GM19238 (cell line): ENCODE measurements at regions not wholly inside any gene's neighbourhood (a gene's known extent, or its start where the extent isn't known, plus 50 kb on each side); places are given as distances from the start of the nearest gene placed in this dataset.

Source experiments
- DNase-seq: peaks from one replicate; pipeline ENCODE4 v3.0.0; 2011; ENCODE audit warnings: low spot score; ENCODE audit not compliant: insufficient read length

DNA sequence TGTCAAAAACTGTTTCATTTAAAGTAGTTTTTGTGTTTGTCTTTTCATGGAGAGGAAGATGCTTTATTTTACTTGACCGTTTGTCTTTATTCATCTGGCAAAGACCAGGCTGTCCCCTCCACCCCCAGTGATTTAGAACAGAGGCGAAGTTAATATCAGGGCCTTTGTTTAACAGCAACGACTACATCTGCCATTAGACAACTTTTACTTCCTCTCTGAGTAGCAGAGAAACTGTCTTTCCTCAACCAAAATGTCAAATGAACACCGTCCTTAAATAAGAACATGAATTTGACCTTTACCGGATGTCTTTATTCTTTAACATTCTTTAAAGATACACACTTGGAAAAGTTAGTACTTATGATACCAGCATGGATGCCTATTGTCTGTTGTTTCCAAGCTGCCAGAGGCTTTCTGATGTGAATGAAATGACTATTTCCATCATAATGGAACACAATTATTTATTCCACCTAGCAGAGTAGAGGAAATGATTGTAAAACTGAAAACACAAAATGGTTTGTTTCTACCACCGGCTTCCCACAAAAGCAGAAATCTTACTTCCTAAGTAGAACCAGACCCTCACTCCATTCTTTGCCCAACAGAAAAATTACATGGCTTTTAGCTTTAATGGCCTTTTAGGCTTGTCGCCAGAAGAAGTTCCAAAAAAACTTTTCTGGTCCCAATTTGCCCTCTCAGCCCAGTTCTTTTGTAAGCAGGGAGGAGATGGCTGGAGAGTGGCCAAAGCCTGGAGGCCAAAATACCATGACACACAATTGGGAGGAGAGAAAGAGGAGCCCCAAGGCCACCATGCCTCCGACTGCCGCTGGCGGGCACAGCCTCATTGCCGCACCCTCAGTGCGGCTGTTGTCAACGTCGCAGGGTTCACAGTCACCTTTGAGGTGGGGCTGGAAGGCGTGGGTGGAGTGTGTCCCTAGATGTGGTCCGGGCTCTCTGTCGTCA, 168.5 kb downstream of the TEX36 start:
- DNase-seq, result no peak

DNA sequence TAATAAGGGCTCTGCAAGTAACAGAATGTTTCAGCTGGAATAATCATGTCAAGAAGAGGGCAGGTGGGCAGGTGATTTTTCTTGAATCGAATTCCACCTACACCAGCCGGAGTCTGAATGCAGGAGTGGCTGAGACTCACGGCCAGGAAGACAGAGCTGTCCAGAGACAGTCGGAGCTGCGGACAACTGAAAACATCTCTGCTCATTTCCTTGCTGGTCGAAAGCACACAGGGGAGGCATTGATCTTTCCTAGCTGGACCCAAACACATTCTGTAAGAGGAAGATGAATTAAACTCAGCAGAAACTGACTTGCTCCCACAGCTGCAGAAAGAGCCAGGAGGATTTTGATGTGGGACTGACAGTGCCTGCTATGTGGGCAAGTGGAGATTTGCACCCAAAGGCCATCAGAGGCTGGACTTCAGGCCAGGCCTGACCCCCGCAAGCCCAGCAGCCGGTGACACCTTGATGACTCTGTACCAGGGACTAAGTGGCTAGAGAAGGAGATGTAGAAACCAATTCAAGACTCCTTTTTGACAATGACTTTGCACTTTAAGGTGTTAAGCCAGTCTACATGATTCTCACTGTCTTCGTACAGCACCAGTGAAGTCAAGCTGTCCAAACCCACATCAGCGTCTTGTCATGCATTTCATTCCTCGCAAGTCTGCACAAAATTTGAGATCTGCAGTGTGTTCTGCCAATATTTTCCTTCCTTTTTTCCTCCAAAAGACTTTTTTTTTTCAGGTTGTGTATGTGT, 169.4 kb downstream of the TEX36 start:
- no peak for DNase-seq

DNA sequence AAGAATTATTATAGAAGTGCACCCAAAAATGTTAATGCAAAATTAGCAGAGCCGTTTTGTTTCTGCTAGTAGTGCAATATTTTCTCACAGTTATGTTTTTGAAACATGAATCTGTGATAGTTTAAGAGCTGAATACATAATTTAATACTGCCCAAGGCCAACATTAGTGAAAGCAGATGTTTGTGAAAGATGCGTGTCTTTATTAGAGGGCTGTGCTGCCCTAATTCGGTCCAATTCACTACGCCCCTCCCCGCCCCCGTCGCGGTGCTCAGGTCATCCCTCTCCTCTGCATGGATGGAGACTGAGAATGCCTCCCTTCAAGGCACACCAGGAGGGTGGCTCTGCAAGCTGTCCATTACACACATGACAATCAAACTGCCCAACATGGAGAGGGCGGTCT, 172.0 kb downstream of the TEX36 start:
- DNase-seq, result no peak

DNA sequence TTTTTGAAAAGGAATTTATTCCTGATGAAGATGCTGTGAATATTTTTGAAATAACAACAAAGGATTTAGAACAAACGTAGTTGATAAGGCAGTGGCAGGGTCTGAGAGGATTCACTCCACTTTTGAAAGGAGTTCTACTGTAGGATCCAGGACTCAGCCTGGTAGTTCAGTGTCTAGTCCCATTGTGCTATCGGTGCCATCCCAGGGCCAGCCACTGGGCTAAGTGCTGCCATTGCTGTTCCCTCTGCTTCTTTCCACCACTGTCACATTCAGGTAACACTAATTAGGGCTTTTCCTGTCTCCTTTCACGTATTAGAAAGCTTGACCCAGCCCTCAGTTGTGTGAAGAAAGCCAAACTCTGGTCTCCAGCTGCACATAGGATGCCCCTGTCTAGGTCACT, 177.3 kb downstream of the TEX36 start:
- DNase-seq, result no peak

DNA sequence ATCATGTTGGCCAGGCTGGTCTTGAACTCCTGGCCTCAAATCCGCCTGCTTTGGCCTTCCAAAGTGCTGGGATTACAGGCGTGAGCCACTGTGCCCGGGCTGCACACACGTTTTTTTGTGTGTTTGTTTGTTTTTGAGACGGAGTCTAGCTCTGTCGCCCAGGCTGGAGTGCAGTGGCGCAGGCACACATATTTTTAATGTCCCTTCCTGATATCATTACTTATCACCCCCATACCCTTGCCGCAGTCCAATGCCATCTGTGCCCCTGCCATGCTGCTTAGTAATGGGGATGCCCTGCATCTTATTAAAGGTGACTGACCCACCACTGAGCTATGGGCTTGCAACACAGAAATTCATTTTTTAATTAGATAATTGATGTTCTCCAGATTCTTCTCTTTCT, 180.7 kb downstream of the TEX36 start:
- DNase-seq, result no peak

DNA sequence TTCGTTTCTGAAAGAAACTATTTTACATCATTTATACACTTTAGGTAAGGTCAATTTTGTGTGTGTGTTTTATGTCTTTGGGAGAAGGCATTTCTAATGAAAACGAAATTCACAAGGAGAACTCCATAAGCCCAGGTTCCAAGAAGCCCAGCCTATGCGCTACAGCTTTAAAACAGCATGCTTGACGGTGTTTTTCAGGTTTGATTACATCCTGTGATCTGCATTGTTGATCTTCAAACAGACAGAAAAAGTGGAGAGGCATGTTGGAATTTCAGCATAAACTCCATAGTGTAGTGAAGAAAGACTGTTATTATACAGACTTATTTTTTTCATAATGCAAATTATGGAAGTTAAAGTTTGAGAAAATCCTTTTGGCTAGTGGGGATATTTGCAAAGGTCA, 187.6 kb downstream of the TEX36 start:
- DNase-seq, result no peak

DNA sequence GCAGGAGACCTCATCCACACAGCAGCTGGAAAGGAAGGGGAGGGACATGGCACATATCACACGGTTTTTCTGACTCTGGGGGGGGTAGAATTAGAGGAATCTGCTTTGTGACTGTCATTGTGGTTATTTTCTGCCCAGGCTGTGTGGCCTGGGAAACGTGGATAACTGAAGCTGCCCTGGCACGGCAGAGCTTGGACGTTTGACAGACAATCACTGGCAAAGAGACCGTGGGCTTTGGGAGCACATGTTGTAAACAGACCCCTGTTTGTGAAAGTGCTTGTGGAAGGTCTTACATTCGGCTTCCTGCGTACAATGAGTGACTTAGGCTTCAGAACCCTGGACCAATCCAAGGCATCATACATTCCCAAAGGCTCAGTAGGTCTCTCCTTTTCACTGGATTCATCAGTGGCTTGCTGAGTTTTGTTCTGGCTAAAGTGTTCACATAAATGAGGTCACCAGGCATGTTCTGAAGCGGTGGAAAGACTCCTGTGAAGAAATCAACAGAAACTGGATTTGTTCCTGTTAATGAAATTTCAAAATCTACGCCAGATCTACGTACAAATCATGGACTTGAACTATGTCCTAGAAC, 188.2 kb downstream of the TEX36 start:
- DNase-seq, result no peak

DNA sequence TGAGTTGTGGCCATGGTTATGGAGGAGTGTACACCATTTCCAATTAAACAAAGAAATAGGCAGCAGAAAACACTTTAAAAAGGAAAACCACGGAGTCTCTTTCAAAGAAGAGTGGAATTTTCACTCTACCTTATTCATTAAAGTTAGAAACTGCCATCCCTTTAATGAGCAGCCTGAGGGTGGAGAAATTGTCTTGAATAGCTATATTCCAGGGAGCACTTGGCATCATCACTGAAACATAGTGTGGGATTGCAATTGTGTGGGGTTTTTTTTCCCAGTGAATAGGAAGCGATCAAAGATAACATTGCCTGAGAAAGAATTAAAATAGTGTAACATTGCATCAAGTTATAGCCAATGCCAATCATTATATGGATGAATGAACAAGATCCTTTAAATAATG, 191.6 kb downstream of the TEX36 start:
- DNase-seq, result no peak

DNA sequence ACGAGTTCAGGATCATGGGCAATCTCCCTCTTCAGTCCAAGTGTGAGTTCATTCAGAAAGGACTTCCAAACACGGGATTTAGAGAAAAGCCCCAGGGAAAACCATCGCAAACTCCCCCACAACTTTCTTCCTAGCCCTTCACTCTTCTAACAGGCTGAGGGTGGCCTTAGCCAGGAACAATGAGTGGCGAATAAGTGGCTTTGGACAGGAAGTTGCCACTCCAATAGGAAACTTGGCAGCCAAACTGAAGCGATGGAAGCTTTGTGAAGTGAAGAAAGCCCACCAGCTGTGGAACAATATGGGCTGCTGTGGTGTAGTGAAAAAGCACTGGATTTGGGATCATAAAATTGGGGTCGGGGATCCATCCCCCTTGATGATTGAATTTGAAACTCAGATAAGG, 193.2 kb downstream of the TEX36 start:
- DNase-seq, result no peak

DNA sequence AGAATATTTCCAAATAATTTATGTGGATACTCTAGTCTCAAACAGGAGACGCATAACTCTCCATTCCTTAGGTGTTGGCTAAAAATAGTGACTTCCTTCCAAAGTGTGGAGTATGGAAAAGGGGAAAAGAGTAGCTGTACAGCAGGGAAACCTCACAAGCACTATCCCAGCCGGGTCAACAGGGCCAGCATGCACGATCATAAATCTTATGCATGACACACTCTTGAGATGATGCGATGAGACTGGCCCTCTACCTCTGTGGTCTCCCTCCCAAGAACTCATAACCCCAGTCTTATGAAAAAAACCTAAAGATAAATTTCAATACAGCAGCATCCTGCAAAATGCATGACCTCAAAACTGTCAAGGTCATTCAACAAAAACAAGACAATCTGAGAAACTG, 197.3 kb downstream of the TEX36 start:
- DNase-seq, result no peak

DNA sequence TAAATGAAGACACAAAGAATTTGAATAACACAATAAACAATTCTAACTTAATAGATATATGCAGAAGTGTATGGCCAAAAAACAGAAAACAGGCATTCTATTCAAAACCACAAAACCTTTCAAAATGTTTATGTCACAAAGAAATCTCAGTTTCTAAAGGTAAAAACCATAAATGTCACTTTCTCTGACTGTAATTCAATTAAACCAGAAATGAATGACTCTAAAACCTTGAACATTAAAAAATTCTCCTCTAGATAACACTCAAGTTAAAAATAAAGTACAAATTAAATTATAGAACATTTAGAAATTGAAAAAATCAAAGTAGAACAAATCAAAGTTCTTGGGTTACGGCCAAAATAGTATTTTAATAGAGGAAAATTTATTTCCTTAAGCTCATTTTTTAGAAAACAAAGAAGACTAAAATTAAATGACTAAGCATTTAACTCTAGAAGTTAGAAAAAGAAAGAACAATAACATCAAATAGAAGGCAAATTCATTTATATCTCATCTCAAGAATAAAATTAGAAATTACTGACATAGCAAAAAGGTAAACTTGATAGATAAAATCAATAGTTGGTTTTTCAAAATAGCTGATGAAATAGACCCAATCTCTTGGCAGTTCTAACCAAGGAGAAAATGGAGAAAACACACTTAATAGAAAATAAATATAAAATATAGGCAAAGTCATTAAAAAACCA, 198.8 kb downstream of the TEX36 start:
- no peak for DNase-seq

DNA sequence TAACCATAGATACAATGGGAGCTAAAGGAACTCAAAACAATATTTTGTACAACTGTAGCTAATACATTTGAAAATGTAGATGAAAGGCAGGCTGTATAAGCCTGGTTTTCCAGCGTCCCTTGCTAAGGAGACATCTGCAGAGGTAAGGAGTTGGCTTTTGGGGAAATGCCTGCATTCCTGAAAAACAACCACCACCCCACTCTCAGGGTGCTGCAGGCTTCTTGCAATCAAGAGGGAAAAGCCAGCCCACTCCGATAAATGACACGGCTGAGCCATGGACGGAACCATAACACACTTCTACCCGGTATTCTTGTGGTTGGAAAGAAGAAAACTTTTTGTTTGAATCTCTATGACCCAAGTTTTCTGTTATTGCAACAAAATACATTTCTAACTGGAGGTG, 200.3 kb downstream of the TEX36 start:
- no peak for DNase-seq

DNA sequence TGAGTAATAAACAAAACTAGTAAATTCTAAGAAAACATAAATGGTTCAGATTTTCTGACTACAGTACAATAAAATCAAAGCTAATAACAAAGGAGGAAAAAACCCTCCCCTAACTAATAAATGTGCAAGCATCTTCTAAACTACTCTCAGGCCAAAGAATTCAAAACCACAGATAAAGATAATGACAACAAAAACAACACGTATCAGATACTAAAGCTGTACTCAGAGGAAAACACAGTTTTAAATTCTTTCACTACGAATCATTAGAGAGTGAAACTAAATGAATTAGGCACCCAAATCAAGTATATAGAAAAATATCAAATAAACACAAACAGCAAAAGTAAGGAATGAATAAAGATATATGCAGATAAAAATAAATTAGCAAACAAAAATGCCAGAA, 200.9 kb downstream of the TEX36 start:
- DNase-seq, result no peak

DNA sequence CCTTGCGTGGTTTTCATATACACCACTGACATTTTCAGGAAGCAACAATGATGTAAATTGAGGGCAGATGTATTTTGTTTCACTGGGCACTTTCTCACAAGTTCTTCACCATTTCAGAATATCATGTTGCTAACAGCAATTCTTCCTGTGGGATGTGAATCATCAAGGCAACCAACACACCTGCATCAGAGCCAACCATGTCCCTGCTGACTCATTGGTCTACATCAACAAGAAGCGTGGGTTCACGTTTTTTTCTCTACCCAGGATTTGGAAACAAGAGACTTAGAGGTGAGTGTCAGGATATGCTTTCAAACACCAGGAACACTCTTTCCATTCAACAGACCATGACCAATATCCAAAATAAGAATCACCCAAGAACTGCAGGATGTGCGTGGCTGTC, 203.9 kb downstream of the TEX36 start:
- DNase-seq, result no peak

DNA sequence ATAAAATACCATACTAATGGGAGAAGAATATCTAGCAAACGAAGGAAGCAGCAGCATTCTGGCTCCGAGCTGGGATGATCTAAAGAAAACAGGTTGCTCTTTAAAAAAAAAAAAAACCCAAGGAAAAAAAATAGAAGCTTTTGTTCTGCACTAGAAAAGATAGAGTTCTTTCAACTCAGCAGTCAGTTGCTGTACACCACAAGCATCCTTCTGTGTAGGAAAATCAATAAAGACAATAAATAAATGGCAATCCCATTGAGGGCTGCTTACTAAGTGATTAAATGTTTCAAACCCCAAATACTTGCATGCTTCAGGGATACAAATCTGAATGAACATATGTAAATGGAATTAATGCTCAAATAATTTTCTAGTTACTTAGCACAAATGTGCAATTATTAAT, 207.1 kb downstream of the TEX36 start:
- no peak for DNase-seq

DNA sequence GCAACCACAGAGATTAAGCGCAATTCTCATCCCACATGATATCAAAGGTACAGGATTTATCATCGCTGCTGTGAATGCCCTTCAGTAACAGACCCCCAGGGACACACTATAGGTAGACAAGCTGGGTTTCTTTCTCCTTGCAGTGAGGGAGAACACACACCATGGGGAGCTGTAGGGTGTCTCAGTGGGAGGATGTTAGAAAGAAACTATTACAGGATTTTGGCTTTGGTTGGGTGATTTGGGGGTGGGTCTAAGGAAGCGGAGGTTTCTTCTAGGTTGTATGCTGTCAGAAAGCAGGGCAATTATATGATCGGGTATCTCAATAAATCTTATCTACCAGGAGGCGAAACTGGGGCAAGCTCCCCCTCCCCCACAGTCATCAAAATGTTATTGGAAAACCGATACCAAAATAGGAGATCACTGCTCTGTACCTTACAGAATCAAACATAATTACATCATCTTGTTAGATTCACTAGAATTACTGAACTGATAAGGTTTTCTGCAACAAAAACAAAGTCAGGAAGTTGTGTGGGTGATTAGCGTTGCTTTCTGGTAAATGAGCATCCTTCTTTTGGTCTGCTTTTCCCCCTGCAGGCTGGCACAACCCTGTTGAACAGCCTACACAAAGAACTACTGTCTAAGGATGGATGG, 209.7 kb downstream of the TEX36 start:
- DNase-seq, result no peak

DNA sequence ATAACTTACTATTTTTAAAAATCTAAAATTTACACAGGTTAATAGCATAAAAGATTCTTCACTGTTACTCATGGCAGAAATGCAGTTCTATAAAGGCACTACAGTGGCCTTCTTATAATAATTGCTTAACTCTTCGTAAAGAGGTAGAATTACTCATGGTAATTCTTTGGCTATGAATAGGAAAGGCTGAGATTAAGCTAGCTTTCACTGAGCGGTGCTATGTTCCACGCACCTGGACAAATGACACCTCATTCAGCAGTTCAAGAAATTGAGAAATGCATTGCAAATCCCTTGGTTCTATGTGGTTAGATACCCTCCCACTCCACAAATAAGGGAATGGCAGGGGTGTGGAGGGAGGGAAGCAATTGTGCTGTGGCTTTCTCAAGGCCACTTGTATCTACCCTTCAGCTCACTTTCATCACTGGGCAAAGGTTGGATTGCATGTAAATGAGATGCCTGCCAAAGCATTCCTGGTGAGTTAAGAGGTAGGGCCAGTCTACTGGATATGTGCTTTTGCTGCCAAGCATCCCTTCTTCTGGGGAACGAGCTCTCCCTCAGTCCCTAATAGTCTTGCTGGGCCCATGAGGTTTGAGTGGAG, 210.9 kb downstream of the TEX36 start:
- no peak for DNase-seq

DNA sequence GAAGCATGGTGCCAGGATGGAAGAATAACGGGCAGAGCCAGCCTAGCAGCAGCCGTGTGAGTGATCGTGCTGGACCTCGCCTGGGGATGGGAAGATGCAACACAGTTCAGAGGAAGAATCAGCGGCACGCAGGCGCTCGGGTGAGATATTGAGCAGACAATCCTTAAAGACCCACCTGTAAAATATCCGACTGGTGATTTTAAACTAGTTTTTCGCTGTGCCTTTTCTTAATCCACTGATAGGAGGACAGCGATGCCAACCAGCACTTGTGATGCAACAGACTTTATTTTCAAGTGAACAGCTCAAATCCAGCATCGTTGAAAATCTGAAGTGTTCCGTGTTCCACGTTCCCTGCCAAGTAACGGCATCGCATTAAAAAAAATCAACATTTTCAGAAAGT, 214.7 kb downstream of the TEX36 start:
- no peak for DNase-seq

DNA sequence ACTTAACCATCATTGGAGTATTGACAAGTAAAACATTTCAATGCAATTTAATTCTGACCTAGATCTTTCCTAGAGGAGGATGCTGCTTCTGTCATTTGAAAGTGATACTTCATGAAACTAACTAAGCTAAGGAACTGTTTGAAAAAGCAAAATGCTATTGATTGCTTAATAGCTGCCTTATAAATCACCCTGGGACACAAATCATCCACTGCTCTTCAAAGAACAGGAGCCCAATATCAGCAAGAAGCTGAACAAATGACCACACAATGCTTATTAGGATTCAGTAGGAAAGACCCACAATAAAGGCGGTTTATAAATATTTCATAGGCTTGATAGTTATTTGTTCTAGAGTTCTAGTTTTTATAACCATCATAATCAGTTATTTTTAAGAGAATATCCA, 216.3 kb downstream of the TEX36 start:
- DNase-seq, result no peak

DNA sequence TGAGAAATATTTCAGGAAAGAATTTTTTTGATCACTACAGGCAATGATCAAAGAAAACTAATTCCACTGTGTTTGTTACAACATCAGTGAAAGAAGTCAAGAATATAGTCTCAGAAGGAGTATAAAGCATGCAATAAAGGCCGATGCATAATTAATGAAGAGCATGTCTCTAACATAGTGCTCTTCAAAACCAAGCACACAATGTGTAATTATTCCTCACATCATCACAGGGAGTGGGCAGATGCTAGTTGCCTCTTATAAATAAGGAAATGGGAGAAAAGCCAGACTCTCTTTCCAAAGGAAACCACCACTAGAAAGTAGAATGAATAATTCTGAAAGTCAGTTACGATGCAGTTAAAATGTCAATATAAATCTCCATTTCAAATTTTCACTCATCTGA, 220.1 kb downstream of the TEX36 start:
- DNase-seq, result no peak

DNA sequence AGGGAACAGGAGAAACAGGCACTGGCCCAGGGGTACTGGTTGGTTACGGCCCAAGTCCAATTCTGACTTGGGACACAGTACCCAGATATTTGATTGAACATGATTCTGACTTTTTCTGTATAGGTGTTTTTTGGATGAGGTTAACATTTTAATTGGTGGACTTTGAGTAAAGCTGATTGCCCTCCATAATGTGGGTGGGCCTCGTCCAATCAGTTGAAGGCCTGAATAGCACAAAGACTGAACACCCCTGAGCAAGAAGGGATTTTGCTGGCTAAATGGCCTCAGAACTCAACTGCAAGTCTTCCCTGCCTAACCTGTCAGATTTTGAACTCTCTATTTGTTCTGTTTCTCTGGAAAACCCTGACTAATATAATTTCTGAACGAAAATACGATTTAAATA, 222.6 kb downstream of the TEX36 start:
- no peak for DNase-seq
